ENCODE measurements at regions not wholly inside any gene's neighbourhood (a gene's known extent, or its start where the extent isn't known, plus 50 kb on each side); places are given as distances from the start of the nearest gene placed in this dataset.

DNA sequence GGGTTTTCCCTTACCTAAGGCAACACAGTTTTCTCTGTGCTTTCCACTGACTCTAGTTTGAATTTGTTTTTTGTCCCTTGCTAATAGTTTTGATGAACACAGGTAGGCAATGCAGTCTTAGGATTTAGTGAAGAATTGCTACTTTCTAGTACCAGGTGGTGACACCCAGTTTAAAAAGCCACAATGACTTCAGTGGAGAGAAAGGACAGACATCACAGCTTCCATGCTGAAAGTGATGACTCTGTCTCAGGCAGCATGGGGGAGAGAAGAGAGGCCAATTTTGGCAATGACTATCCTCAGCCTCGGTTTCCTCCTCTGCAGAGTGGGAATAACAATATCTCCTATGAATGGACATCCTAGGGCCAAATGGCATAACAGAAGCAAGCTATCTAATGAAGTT is 118.8 kb downstream of the AXIN2 start:
- DNase-seq = no peak

DNA sequence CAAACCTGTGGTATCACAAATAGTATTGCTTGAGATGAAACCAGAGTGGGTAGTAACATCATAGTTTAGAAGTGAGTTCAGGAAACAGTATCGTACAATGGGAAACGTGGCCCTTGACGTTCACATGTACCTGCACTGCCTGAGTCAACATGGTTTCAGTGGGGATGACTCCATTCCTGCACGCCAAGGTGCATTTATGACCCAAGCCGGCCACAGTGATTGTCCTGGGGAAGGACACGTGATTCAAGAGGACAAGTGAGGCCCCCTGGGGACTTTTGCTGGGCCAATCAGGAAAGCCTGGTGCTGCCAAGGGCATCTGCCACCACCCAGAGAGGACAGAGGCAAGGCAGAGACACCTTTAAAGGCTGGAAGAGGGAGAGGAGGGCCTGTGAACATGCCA is 119.2 kb downstream of the AXIN2 start:
- peak in 1 of 2 experiments; percentile 20 for DNase-seq

DNA sequence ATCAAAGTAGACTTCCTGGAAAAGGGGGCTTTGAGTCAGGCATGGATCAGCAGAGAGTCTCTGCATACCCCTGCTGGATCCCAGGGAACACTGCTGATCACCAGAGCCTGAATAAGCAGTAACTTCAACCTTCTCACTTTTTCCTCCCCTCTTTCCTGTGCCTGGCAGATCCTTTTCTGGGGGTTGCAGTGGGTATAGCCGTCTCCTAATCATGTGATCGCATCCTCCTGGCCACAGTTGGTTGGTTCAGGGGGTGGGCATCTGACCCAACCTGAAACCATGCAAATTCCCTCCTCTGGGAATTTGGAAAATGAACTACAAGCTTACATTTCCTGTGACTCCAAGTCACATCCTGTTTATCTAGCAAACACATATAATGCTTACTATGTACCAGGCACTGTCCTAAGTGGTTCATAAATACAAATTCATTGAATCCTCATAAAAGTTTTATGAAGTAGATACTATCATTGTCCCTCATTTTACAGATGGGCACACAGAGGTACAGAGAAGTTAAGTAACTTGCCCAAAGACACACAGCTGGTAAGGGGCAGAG is 120.3 kb downstream of the AXIN2 start:
- no peak for DNase-seq

DNA sequence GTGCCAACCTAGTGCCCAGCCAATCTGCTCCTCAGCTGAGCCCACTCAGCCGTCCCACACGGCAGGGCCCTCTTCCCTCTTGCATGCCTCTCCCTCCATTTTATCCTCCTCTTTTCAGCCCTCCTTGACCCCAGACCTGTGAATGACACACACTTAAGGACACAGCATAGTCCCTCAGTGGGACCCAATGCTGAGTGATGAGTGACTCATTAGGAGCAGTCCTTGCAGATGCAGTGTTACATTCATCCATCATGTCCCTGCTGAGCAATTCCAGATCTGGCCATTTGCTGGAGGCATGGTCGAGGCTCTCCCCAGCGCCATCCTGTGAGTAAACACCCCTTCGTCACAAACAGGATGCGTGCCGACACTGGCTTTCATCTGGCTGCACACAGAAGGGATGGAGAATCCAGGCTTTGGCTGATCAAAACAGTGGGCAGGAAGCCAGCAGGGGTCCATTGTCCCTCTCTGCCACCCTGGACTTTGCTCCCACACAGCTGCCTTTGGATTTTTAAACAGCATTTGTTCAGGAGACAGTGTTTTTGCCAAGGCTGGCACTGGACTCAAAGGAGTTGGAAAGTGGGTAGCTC is 122.6 kb downstream of the AXIN2 start:
- no peak for DNase-seq

DNA sequence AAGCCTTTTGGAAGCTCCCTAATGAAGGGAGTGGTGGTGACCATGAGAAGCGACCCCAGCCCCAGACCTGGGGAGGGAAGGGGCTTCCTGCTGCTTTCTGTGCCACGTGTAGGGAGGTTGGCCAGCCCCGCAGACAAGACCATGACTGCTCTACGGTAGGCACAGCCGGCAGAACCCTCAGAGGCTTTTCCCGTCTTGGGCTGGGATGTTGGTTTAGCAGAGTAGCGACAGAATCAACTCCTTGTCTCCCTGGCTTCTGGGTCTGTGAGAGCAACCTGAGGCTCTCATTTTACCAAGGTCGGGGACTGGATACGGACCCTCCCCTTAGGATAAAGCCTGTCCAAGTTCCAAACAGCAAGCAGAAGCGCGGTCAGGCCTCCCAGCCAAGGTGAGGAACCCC is 123.3 kb downstream of the AXIN2 start:
- DNase-seq = no peak

DNA sequence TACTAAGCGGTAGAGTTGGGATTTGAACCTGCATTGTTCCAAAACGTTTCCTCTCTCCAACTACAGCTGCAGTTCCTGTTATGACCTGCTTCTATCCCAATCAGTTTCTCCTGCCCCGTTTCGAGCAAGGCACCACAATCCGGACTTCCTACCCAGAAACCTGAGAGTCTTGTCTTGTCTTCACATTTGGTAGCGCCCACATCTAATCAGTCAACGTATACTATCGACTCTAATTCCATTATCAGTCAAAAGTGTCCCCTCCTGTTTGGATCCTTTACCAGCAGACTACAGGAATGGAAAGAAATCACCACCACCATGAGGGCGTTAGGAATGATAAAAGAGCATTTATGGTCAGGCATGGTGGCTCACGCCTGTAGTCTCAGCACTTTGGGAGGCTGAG is 124.6 kb downstream of the AXIN2 start:
- DNase-seq = no peak

DNA sequence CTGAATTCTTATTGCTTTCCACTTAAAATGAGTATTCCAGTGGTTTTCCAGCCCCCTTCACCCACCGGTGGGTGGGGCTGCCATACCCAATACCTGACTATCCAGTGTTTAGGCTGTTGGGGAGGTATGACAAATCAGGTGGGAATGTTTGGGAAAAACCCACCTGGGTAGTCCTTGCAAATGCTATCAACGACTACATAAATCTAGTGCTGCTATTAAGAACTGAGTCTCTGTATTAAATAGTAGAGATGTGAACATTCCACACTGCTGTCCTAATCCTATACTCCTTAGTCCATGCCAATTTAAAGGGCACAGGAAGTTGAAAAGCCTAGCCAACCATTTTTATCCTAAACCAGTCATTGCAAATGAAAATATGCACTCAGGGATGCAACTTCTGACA is 126.6 kb downstream of the AXIN2 start:
- DNase-seq = no peak

DNA sequence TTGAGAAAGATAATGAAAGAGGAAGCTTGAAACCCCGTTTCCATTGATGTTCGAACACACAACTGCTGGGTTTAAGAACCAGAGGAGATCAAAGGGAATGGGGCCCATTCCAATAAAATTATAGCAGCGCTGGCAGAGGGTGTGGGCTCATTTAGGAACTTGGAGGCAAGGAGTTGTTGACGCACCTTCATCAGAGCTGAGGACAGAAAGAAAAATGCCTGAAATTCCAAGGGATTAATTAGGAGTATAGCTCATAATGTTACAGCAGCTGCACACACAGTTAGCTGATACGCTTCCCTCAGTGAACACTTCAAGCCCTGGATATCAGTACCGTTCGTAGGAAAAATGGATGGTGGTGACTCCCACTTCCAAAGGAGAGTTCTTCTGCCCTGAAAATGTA is 127.2 kb downstream of the AXIN2 start:
- no peak for DNase-seq

DNA sequence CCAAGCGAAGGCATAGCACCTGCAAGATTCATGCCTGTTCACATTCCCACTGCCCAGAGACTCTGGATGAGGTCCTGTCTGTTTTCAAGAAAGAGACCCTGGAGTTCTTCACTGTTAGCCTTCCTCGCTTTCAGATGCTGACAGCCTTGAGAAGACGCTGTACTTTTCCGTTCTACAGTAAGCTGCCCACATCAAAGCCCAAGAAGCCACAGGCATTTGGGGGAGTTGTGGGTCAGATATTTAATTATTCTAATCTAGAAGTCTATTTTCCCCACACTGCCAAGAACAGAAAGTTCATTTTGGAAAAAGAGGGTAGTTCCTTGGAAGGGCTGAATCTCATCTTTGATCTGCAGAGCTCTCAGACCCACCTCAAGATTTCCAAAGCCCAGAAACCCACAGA is 127.9 kb downstream of the AXIN2 start:
- peak in 1 of 2 experiments; percentile 24 for DNase-seq

DNA sequence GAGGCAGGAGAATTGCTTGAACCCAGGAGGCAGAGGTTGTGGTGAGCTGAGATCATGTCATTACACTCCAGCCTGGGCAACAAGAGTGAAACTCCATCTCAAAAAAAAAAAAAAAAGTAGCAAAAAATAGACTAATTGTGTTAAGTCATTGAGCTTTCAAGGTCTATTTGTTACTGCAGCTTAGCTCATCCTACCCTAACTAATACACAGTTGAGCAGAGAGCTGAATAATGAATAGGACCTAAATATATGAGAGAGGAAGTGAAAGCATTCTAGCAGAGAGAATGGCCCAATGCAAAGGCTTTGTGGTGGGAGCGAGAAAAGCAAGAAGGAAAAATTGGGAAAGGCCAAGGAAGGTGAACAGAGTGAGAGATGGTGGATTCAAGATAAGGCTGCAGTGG is 128.3 kb downstream of the AXIN2 start:
- no peak for DNase-seq

DNA sequence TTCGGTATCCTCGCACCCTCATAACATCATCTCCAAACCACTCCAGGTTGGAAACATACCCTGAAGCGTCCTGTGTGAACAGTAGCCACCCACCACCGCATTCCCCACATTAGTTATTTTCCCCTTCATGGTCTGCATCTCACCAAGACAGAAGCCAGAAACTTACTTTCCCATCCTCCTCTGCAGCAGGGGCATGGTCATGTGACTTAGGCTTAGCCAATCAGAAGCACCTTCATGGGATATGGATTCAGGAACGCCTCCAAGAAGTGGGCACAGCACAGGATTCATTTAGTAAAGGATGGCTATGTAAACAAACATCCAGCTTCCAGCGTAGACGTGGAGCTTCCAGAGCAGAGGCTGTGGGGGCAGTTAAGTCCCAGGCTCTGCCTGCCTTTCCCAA is 130.3 kb downstream of the AXIN2 start:
- DNase-seq = no peak

DNA sequence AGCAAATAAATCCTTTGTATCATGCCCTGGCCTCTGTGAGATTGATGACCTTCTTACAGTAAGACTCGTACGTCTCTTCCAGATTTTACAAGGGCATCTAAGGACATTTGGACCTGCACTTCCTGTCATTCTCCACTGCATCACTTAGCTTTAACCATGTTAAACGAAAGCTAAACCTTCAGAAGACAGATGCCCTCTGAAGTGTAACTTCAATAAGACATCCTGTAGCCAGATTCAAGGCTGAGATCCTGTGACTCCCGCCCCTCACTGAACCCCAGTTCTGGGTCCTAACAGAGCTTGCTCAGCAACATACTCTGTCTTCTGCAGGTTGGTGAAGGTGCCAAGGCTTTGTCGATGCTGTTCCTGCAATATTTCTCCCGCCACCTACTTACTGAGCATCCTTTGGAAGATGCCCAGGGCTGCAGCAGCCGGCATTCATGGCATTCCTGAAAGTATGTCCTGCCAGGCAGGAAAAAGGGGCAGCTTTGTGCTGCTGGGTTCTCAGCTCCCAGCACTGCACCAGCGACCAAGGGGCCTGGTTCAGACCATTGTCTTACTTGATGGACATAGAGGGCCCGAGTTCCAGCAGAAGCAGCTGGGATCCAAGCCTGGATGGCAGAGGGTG is 131.1 kb downstream of the AXIN2 start:
- no peak for DNase-seq

DNA sequence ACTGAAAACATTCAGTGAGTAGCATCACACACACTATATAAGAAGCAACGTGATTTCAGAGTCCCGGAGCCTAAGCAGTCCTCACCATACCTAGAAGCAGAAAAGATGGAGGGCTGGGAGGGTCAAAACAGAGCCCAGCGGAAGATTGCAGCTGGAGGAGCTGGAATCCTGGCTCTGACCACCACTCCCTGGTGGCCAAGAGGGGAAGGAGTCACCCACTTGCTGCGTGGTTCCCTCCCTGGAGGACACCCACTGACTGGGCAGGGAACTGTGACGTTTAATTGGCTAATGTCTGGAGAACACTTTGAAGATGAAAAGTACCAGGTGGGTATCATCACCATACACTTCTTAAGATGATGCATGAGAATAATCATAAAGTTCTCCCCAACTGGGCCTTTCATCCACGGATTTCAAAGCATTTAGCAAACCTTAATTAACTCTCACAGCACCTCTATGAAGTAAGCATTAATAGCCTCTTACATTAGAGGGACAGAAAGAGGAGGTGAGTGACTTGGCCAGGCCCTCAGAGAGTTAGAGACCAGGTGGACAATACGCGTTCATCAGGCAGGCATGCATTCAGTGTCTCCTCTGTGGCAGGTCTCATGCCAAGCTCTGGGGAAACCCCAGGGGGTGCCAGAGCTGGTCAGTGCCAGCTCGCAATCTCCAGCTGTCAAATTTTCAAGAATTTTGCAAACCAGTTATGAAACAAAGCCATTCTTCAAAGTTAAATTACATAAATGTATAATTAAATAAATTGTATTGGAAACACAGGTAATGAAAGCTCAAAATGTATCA is 137.9 kb downstream of the AXIN2 start:
- no peak for DNase-seq

DNA sequence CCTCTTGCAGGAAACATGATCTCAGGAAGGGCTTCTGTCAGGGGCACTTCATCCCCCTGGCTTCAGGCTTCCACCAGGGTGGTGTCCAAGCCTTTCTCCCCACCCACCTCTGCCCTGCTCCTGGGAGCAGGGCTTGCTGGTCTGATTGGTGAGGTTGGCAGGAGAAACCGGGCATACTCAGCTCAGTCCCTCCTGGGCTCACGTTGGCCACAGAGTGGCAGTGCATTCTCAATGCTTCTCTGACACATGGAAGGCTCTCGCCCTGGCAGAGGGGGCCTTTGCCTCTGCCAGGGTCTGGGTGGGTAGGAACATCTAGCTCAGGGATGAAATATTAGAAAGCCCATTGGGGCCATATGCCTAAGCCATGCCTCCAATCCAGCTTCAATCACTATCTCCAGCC is 142.8 kb downstream of the AXIN2 start:
- no peak for DNase-seq

DNA sequence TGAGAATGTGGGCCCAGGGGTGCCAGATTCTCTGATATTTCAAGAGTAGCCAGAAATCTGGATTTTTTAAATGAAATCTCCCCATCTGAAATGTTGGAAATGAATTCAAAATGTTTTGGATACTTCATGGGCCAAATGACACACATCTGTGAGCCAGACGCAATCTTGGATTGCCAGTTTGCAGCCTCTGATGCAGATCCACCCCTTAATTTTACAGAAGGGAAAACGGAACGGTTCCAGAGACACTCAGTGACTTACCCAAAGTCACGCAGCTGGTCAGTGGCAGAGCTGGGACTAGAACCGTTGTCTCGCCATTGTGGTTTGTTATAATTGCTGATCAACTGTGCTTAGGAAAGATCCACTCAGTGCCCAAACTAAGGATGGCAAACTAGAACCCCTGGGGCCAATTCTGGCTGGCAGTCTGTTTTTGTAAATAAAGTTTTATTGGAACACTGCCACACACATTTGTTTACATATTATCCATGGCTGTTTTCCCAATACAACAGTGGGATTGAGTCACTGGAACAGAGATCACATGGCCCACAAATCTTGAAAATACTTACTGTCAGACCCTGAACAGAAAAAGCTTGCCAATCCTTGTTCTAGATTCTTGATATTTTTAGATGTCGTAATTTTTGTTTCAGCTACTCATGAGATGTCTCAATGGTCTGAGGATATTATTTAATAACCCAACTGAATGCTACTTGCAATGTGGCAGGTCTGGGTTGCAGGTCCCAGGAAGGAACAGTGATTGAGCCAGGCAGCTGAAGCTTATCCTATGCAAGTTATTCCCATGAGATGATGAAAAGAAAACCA is 143.8 kb downstream of the AXIN2 start:
- no peak for DNase-seq

DNA sequence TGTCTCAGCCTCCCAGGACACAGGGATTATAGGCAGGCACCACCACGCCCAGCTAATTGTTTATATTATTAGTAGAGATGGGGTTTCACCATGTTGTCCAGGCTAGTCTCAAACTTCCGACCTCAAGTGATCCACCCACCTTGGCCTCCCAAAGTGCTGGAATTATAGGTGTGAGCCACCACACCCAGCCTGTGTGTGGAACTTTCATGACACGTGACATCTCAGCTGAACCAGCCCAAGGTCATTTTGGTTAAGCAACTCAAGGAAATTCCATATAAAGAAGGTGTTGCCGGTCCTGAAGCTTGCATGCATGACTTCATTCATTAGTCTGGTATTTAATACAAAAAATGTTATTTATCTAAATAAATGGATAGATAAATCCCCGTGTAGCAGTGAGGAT is 145.5 kb downstream of the AXIN2 start:
- no peak for DNase-seq

DNA sequence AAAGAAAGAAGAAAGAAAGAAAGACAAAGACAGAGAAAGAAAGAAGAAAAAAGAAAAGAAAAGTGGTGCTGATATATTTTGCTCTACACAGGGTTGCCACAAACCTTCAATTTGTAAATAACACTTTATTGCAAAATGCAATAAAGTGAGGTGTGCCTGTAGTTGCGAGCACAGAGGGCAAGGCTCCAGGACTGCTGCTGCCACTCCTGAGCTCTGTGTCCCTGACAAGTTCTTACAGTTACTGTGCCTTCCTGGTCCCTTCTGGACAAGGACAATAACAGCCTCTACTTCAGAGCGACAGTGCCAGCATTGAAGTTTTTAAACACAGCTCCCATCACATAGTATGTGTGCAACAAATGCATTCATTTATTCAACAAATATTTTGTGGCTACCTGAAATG is 148.1 kb downstream of the AXIN2 start:
- no peak for DNase-seq

DNA sequence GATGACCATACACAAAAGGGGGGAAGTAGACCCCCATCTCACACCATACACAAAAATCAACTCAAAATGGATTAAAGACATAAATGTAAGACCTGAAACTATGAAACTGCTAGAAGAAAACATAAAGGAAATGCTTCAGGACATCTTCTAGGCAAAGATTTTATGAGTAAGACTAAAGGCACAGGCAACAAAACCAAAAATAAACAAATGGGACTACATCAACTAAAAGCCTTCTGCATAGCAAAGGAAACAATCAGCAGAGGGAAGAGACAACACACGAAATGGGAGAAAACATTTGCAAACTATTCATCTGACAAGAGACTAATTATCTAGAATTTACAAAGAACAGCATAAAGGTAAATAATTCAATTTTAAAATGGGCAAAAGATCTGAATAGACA is 152.1 kb downstream of the AXIN2 start:
- DNase-seq = no peak

DNA sequence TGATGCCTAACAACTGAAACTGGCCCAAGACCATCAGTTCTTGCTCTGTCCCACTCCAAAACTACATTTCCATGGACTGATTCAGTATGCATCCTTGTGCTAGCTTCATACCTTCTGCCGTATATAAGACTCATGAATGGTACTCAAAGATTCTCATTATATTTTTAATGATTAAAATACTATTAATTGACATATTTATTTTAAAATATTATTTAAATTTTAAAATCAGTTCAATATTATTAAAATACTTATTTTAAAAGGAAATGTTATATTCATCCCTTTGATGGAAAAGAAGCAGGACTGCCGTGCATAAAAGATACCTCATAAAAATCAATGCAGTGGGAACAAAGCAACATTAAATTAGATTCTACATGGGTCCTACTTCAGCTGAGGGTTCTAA is 153.4 kb downstream of the AXIN2 start:
- DNase-seq = no peak

DNA sequence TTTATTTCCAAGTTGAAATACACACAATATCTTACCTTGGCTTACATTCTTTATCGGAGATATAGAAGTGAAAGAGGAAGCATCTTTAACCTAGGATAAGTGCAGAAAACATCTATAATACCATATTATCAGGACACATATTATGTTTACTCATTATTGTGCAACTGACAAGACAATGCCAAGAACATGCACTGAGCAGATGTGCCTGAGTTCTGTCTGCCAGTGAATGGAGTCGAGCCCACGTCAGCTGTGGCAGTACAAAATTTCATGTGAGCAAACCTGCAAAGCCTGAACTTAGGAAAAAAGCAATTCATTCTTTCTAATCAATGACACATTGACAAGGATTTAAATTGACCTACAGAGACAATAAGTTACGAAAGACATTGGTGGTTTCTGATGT is 154.4 kb downstream of the AXIN2 start:
- no peak for DNase-seq

DNA sequence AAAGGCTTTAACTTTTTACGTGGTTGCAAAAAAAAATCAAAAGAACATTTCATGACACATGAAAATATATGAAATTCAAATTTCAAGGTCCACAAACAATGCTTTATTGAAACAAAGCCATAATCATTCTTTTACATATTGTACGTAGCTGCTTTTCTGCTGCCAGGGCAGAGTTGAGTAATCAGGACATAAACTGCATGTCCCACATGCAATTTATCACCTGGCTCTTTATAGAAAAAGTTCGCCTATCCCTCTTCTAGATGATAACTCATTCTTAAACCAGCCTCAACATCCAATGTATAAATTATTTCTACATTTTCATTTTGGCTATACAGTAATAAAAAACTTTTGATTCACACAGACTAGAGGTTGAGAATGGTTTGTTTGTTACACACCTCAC is 154.9 kb downstream of the AXIN2 start:
- DNase-seq = no peak

DNA sequence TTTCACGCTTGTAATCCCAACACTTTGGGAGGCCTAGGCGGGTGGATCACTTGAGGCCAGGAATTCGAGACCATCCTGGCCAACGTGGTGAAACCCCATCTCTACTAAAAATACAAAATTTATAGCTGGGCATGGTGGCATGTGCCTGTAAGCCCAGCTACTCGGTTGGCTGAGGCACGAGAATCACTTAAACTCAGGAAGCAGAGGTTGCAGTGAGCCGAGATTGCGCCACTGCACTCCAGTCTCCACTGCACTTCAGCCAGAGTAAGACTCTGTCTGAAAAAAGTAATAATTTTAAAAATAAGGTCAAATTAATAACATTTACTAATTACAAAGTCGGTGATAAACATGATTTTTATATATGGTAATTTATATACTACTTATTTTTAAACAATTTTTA is 155.9 kb downstream of the AXIN2 start:
- DNase-seq = no peak

DNA sequence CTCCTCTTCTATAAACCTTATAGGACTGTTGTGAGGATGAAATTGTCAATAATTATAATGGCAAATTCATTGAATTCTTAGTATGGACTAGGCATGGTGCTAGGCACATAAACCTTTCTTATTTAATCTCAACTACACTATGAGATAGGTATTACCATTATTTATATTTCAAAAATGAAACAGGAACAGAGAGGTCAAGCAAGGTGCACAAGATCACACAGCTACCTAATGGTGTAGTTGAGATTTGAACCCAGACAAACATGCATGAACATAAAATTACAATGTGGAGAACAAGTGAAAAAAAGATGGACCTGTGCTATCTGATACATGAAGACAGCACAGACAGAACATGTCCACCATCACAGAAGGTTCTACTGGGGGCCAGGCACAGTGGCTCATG is 156.7 kb downstream of the AXIN2 start:
- DNase-seq = no peak
